HCT116 (cell line): ENCODE measurements at regions not wholly inside any gene's neighbourhood (a gene's known extent, or its start where the extent isn't known, plus 50 kb on each side); places are given as distances from the start of the nearest gene placed in this dataset.

Experiments
- ATAC-seq: fragments of 200-7000 bp; cut with Tn5 transposase; 2 replicates; pipeline ENCODE4 v1.9.1; 2020; ENCODE audit warnings: mild to moderate bottlenecking, moderate library complexity
- BruUV-seq: library from RNA; stranded (reverse); fragments of 400-500 nt; replicated peaks from 2 replicates; lab custom pipeline; 2021; lab: Mats Ljungman, UMichigan
- CTCF ChIA-PET: fragments of 300-600 bp; sonication (Branson Sonifier 250); formaldehyde crosslinking; loops from one replicate; lab custom pipeline; 2021; ENCODE audit warnings: antibody characterized with exemption; lab: Charles Lee
- POLR2A ChIA-PET: fragments of 300-600, 350-600 bp; sonication (Branson Sonifier 250); formaldehyde crosslinking; loops from one replicate; lab custom pipeline; 2021; ENCODE audit warnings: antibody characterized with exemption; lab: Charles Lee
- RAD21 ChIA-PET, 2 experiments: fragments of 300-600 bp; sonication (Branson Sonifier 250); formaldehyde crosslinking; loops; one replicate each; lab custom pipeline; 2023; ENCODE audit warnings: low total read pairs in 2 of 2; ENCODE audit not compliant: uncharacterized antibody in 2 of 2, unreplicated experiment in 2 of 2, low non-redundant PET in 1 of 2; lab: Charles Lee
- DNase-seq: peaks from one replicate; pipeline ENCODE4 v3.0.0-alpha.2; 2010; ENCODE audit warnings: low read depth, low spot score
- H2AFZ ChIP-seq: fragments of 200-600 bp; shearing (Covaris generic), sonication (generic); 2 replicates; pipeline ENCODE4 v1.6.1; 2017; ENCODE audit warnings: low read depth, mixed run types, mixed read lengths, antibody characterized with exemption, low read length; ENCODE audit not compliant: poor library complexity, severe bottlenecking
- H3K27ac ChIP-seq: 2 replicates; pipeline ENCODE4 v1.5.1; 2012; ENCODE audit warnings: low read depth, low read length
- H3K27me3 ChIP-seq: fragments of 200-600 bp; sonication (generic); 2 replicates; pipeline ENCODE4 v1.6.1; 2016; ENCODE audit warnings: mixed run types, low read length, mixed read lengths; ENCODE audit not compliant: insufficient read depth
- H3K36me3 ChIP-seq, 2 experiments: fragments of 200-500 bp in 1 of 2; fragments of 200-600 bp in 1 of 2; sonication (Bioruptor generic) in 1 of 2; sonication (generic) in 1 of 2; 2 replicates each; pipeline versions ENCODE4 v1.5.1 to v1.6.1; 2014 to 2016; ENCODE audit warnings: low read length in 2 of 2, inconsistent platforms in 1 of 2, mixed read lengths in 1 of 2, mixed run types in 1 of 2; ENCODE audit not compliant: insufficient read depth in 2 of 2, control insufficient read depth in 1 of 2
- H3K4me1 ChIP-seq, 2 experiments: fragments of 200-600 bp in 1 of 2; sonication (generic) in 1 of 2; 2 replicates each; pipeline versions ENCODE4 v1.5.1 to v1.6.1; 2012 to 2017; ENCODE audit warnings: low read length in 2 of 2, inconsistent platforms in 1 of 2, mild to moderate bottlenecking in 1 of 2, mixed read lengths in 1 of 2, mixed run types in 1 of 2, moderate library complexity in 1 of 2; ENCODE audit not compliant: insufficient read depth in 2 of 2, control insufficient read depth in 1 of 2
- H3K4me2 ChIP-seq: fragments of 200-600 bp; sonication (generic); 2 replicates; pipeline ENCODE4 v1.6.1; 2017; ENCODE audit warnings: mixed run types, low read length, mixed read lengths
- H3K4me3 ChIP-seq, 2 experiments: fragments of 200-600 bp in 1 of 2; sonication (generic) in 1 of 2; replicated peaks in 1 of 2; 2 replicates each; pipeline ENCODE4 v1.5.1; 2011 to 2016; ENCODE audit warnings: low read length in 2 of 2, control low read depth in 1 of 2, low read depth in 1 of 2, mild to moderate bottlenecking in 1 of 2, mixed read lengths in 1 of 2, mixed run types in 1 of 2
- H3K79me2 ChIP-seq: fragments of 200-600 bp; sonication (generic); 2 replicates; pipeline ENCODE4 v1.6.1; 2017; ENCODE audit warnings: mild to moderate bottlenecking, mixed run types, low read length, moderate library complexity, mixed read lengths; ENCODE audit not compliant: insufficient read depth
- H3K9ac ChIP-seq: fragments of 200-600 bp; sonication (generic); 2 replicates; pipeline ENCODE4 v1.6.1; 2016; ENCODE audit warnings: low read length, mixed read lengths
- H3K9me2 ChIP-seq: fragments of 200-600 bp; sonication (generic), shearing (Covaris generic); 2 replicates; pipeline ENCODE4 v1.6.1; 2017; ENCODE audit warnings: mixed run types, mild to moderate bottlenecking, moderate library complexity; ENCODE audit not compliant: insufficient read depth
- H3K9me3 ChIP-seq, 2 experiments: fragments of 200-500 bp in 1 of 2; fragments of 200-600 bp in 1 of 2; sonication (Bioruptor generic) in 1 of 2; sonication (generic) in 1 of 2; 2 replicates each; pipeline ENCODE4 v1.6.1; 2014 to 2017; ENCODE audit warnings: low read length in 2 of 2, mixed read lengths in 2 of 2, inconsistent platforms in 1 of 2, low read depth in 1 of 2, mild to moderate bottlenecking in 1 of 2, mixed run types in 1 of 2, moderate library complexity in 1 of 2; ENCODE audit not compliant: control insufficient read depth in 1 of 2, insufficient read depth in 1 of 2
- H4K20me1 ChIP-seq: fragments of 200-600 bp; sonication (generic), shearing (Covaris generic); 2 replicates; pipeline ENCODE4 v1.6.1; 2017; ENCODE audit warnings: mixed run types, mild to moderate bottlenecking, moderate library complexity; ENCODE audit not compliant: insufficient read depth
- CBX3 ChIP-seq: IDR thresholded peaks from 2 replicates; pipeline ENCODE4 v1.6.1; 2012; ENCODE audit warnings: low read depth
- CEBPB ChIP-seq: IDR thresholded peaks from 2 replicates; pipeline ENCODE4 v1.6.1; 2012; ENCODE audit warnings: low read depth
- ELF1 ChIP-seq: IDR thresholded peaks from 2 replicates; pipeline ENCODE4 v1.6.1; 2012; ENCODE audit warnings: low read depth, borderline replicate concordance
- EZH2phosphoT487 ChIP-seq: fragments of 200-600 bp; IDR thresholded peaks from 2 replicates; pipeline ENCODE4 v1.6.1; 2018; ENCODE audit warnings: antibody characterized with exemption, borderline replicate concordance
- FOSL1 ChIP-seq: IDR thresholded peaks from 2 replicates; pipeline ENCODE4 v1.6.1; 2012; ENCODE audit warnings: low read depth
- JUND ChIP-seq: IDR thresholded peaks from 2 replicates; pipeline ENCODE4 v1.6.1; 2012
- POLR2A ChIP-seq: IDR thresholded peaks from 2 replicates; pipeline ENCODE4 v1.7.0; 2011; ENCODE audit warnings: borderline replicate concordance; ENCODE audit not compliant: insufficient read depth, insufficient read length; ENCODE audit errors: extremely low read depth
- SP1 ChIP-seq: IDR thresholded peaks from 2 replicates; pipeline ENCODE4 v1.6.1; 2012; ENCODE audit warnings: low read depth
- SRF ChIP-seq: IDR thresholded peaks from 2 replicates; pipeline ENCODE4 v1.6.1; 2012; ENCODE audit warnings: low read depth
- TCF7L2 ChIP-seq: IDR thresholded peaks from 2 replicates; pipeline ENCODE4 v1.7.0; 2011; ENCODE audit warnings: borderline replicate concordance, inconsistent platforms; ENCODE audit not compliant: insufficient read depth, insufficient read length; ENCODE audit errors: extremely low read depth
- YY1 ChIP-seq: IDR thresholded peaks from 2 replicates; pipeline ENCODE4 v1.6.1; 2011; ENCODE audit warnings: low read length, low read depth, moderate library complexity, mild to moderate bottlenecking; ENCODE audit not compliant: insufficient replicate concordance; ENCODE audit errors: extremely low read depth
- ZFX ChIP-seq: fragments of 450-650 bp; IDR thresholded peaks from 2 replicates; pipeline ENCODE4 v1.6.1; 2017
- ZNF274 ChIP-seq: fragments of 200-500 bp; sonication (Bioruptor generic); IDR thresholded peaks from 2 replicates; pipeline ENCODE4 v1.6.1; 2014; ENCODE audit warnings: mild to moderate bottlenecking, low read depth, low read length, inconsistent platforms
- intact Hi-C: fragments of 100-400 bp; cut with micrococcal nuclease; formaldehyde crosslinking; loops from 2 replicates; pipeline ENCODE4 v1.10.0; 2022
- TF ChIP-seq, protein P1 (sequence below), 3 experiments: fragments of 200-600 bp in 1 of 3; sonication (generic) in 1 of 3; IDR thresholded peaks in 2 of 3; conservative IDR thresholded peaks in 1 of 3; 2 replicates each; pipeline ENCODE4 v1.5.1; 2012 to 2017; ENCODE audit warnings: low read depth in 2 of 3, low read length in 2 of 3, antibody characterized with exemption in 1 of 3, borderline replicate concordance in 1 of 3, control low read depth in 1 of 3, mild to moderate bottlenecking in 1 of 3, mixed read lengths in 1 of 3, mixed run types in 1 of 3, moderate library complexity in 1 of 3; ENCODE audit not compliant: insufficient read depth in 1 of 3
- TF ChIP-seq, protein P2 (sequence below): IDR thresholded peaks from 2 replicates; pipeline ENCODE4 v1.6.1; 2012; ENCODE audit warnings: low read depth

DNA sequence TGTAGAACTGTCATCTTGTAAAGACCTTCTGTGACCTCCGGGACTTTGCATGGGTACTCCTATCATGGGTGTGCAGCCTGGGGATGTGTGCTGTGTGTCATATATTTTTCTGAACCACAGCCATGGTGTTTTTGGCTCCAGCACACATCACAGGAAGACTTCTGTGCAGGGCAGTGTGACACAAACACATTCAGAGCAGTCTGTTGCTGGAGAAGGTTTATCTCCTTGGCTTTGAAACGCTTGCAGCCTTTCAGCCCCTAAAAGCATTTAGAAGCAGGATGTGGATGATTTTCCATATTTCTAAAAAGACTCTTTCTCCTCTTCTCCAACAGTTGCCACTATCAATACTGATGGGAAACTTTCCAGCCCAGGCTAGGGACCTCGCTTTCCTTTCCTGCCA is 221.6 kb upstream of the FOXA2 start:
- no peaks in the 10 kb centered on the region for H3K79me2 ChIP-seq
- H2AFZ ChIP-seq, result no peak overlapping the region
- peaks cover 8% of the 10 kb centered on the region; the same call in 1 of the 2 replicates for H3K27me3 ChIP-seq
- H3K4me1 ChIP-seq, result no peaks in the 10 kb centered on the region
- ChIA-PET POLR2A (no interaction called here), RAD21 (no interaction called here), CTCF (no interaction called here)
- H3K9me2 ChIP-seq, result 0 out of 2 replicates have a peak, but pooled peaks cover 3% of the 10 kb centered on the region
- no TSS peak for BruUV-seq
- intact Hi-C loops, result no loop called here
- ATAC-seq (no peak), DNase-seq (no peak)
- H4K20me1 ChIP-seq, result no peaks in the 10 kb centered on the region
- no peaks in the 10 kb centered on the region for H3K9me3 ChIP-seq
- no peak overlapping the region for H3K27ac ChIP-seq
- TF ChIP-seq POLR2A, result no peak
- TF ChIP-seq JUND, result no peak
- TF ChIP-seq EZH2phosphoT487, result no peak
- no peak for TF ChIP-seq ZNF274
- no peak for TF ChIP-seq SRF
- TF ChIP-seq TCF7L2, result no peak
- no peak for TF ChIP-seq ZFX
- no peak for TF ChIP-seq FOSL1
- TF ChIP-seq CEBPB, result no peak
- TF ChIP-seq ELF1, result no peak
- no peak for TF ChIP-seq CBX3
- TF ChIP-seq SP1, result no peak
- TF ChIP-seq, protein P1, sequence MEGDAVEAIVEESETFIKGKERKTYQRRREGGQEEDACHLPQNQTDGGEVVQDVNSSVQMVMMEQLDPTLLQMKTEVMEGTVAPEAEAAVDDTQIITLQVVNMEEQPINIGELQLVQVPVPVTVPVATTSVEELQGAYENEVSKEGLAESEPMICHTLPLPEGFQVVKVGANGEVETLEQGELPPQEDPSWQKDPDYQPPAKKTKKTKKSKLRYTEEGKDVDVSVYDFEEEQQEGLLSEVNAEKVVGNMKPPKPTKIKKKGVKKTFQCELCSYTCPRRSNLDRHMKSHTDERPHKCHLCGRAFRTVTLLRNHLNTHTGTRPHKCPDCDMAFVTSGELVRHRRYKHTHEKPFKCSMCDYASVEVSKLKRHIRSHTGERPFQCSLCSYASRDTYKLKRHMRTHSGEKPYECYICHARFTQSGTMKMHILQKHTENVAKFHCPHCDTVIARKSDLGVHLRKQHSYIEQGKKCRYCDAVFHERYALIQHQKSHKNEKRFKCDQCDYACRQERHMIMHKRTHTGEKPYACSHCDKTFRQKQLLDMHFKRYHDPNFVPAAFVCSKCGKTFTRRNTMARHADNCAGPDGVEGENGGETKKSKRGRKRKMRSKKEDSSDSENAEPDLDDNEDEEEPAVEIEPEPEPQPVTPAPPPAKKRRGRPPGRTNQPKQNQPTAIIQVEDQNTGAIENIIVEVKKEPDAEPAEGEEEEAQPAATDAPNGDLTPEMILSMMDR (IDR thresholded peaks at IDR 0.05 in 2 of 3, conservative IDR thresholded peaks at IDR 0.05 in 1 of 3; ENCODE audit: borderline replicate concordance in 1 of 3, insufficient read depth in 1 of 3, low read depth in 2 of 3, low read length in 2 of 3), result no peak
- no peak for TF ChIP-seq YY1
- TF ChIP-seq, protein P2, sequence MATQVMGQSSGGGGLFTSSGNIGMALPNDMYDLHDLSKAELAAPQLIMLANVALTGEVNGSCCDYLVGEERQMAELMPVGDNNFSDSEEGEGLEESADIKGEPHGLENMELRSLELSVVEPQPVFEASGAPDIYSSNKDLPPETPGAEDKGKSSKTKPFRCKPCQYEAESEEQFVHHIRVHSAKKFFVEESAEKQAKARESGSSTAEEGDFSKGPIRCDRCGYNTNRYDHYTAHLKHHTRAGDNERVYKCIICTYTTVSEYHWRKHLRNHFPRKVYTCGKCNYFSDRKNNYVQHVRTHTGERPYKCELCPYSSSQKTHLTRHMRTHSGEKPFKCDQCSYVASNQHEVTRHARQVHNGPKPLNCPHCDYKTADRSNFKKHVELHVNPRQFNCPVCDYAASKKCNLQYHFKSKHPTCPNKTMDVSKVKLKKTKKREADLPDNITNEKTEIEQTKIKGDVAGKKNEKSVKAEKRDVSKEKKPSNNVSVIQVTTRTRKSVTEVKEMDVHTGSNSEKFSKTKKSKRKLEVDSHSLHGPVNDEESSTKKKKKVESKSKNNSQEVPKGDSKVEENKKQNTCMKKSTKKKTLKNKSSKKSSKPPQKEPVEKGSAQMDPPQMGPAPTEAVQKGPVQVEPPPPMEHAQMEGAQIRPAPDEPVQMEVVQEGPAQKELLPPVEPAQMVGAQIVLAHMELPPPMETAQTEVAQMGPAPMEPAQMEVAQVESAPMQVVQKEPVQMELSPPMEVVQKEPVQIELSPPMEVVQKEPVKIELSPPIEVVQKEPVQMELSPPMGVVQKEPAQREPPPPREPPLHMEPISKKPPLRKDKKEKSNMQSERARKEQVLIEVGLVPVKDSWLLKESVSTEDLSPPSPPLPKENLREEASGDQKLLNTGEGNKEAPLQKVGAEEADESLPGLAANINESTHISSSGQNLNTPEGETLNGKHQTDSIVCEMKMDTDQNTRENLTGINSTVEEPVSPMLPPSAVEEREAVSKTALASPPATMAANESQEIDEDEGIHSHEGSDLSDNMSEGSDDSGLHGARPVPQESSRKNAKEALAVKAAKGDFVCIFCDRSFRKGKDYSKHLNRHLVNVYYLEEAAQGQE, result no peak
- no peaks in the 10 kb centered on the region for H3K36me3 ChIP-seq
- no peak overlapping the region for H3K4me2 ChIP-seq
- no peak overlapping the region for H3K9ac ChIP-seq
- no peak overlapping the region for H3K4me3 ChIP-seq
